ENCODE measurements at regions not wholly inside any gene's neighbourhood (a gene's known extent, or its start where the extent isn't known, plus 50 kb on each side); places are given as distances from the start of the nearest gene placed in this dataset.

GRCh38 chr20:51220293-51220706 is 197.4 kb upstream of the KCNG1 start:
- TF ChIP-seq MXI1 (IDR thresholded peaks at IDR 0.05; ENCODE audit: low read depth, low read length) (no peak), EZH2phosphoT487 (IDR thresholded peaks at IDR 0.05; ENCODE audit: borderline replicate concordance, low read depth) (no peak), MEF2A (IDR thresholded peaks at IDR 0.05; ENCODE audit: borderline replicate concordance, low read depth) (no peak), YY1 (IDR thresholded peaks at IDR 0.05; ENCODE audit: low read depth) (no peak), REST (IDR thresholded peaks at IDR 0.05; ENCODE audit: low read depth, low read length) (no peak)
- TF ChIP-seq, protein P1, sequence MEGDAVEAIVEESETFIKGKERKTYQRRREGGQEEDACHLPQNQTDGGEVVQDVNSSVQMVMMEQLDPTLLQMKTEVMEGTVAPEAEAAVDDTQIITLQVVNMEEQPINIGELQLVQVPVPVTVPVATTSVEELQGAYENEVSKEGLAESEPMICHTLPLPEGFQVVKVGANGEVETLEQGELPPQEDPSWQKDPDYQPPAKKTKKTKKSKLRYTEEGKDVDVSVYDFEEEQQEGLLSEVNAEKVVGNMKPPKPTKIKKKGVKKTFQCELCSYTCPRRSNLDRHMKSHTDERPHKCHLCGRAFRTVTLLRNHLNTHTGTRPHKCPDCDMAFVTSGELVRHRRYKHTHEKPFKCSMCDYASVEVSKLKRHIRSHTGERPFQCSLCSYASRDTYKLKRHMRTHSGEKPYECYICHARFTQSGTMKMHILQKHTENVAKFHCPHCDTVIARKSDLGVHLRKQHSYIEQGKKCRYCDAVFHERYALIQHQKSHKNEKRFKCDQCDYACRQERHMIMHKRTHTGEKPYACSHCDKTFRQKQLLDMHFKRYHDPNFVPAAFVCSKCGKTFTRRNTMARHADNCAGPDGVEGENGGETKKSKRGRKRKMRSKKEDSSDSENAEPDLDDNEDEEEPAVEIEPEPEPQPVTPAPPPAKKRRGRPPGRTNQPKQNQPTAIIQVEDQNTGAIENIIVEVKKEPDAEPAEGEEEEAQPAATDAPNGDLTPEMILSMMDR (IDR thresholded peaks at IDR 0.05), result peak; percentile 77
- TF ChIP-seq, protein P2, sequence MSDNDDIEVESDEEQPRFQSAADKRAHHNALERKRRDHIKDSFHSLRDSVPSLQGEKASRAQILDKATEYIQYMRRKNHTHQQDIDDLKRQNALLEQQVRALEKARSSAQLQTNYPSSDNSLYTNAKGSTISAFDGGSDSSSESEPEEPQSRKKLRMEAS (IDR thresholded peaks at IDR 0.05; ENCODE audit: low read depth), result no peak

Measured in SK-N-SH (cell line).